ENCODE measurements at regions not wholly inside any gene's neighbourhood (a gene's known extent, or its start where the extent isn't known, plus 50 kb on each side); places are given as distances from the start of the nearest gene placed in this dataset.

- TF ChIP-seq POLR2AphosphoS5 (IDR thresholded peaks at IDR 0.05; ENCODE audit: borderline replicate concordance, low read depth, low read length) (no peak), EZH2 (IDR thresholded peaks at IDR 0.05) (no peak), FOXP2 (optimal IDR thresholded peaks at IDR 0.05; ENCODE audit: control extremely low read depth, extremely low read length, insufficient read depth) (no peak)
Measured at GRCh38 chr7:46854958-46855473, 726.9 kb downstream of the TNS3 start.

Data from SK-N-MC (cell line).